ENCODE measurements at regions not wholly inside any gene's neighbourhood (a gene's known extent, or its start where the extent isn't known, plus 50 kb on each side); places are given as distances from the start of the nearest gene placed in this dataset.

DNA sequence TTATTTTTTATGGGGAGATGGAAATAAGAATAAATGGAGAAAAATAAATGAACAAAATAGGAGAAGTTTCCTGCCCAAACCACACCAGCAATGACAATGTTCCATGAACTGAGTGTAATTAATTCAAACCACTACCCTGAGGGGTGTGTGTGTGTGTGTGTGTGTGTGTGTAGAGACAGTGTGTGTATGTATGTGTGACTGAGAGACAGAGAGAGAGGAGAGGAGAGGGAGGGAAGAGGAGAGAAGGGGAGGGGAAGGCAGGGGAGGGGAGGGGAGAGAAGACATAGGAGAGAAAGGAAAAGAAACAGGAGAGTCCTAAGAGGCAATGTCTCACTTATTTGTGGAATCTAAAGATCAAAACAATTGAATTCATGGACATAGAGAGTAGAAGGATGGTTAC, 65.0 kb upstream of the POU2AF1 start:
- DNase-seq, result no peak

DNA sequence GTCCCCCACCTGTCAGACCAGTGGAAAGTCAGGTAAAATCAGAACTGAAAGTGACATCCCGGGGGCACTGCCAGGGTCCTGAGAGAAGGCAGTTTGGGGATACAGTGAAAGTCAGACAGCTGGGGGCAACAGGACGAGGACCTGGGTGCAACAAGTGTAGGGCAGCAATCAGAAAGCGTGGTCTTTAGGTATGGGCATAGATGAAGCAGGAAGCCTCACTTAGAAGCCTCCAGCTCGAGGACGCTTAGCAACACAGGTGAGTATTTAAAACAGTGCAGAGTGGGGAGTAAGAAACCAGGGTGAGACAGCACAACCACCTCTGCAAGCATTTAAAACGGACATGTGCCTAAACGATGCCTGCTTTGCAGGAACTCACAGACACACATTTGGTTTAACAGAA, 64.6 kb upstream of the POU2AF1 start:
- no peak for DNase-seq

DNA sequence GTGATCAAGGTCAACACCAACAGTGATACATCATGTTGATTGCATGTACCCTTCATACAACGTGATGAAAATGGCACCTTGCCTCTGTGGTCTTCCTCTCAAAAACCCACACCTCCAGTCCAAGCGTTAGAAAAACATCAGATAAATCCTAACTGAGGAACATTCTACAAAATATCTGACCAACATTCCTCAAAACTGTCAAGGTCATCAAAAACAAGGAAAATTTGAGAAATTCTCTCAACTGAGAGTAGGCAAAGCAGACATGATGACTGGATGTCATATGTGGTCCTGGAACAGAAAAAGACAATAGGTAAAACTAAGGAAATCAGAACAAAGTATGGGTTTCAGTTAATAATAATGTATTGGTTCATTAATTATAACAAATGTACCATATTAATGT, 64.0 kb upstream of the POU2AF1 start:
- no peak for DNase-seq

DNA sequence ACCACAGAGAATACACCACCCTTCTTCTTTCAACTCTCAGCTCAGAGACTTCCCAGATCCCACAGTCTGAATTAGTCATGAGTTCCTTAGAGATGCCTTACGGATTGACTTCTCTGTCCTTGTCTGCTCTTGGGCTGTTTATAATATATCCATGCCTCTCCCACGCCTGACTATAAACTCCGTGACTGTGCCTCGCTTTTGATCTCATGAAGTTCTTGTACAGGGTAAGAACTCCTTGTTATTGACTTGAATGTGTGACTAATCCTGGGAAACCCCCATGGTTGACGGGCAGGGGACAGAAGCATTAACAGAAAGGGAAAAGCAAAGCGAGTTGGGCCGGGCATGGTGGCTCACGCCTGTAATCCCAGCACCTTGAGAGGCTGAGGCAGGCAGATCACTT, 62.4 kb upstream of the POU2AF1 start:
- no peak for DNase-seq

DNA sequence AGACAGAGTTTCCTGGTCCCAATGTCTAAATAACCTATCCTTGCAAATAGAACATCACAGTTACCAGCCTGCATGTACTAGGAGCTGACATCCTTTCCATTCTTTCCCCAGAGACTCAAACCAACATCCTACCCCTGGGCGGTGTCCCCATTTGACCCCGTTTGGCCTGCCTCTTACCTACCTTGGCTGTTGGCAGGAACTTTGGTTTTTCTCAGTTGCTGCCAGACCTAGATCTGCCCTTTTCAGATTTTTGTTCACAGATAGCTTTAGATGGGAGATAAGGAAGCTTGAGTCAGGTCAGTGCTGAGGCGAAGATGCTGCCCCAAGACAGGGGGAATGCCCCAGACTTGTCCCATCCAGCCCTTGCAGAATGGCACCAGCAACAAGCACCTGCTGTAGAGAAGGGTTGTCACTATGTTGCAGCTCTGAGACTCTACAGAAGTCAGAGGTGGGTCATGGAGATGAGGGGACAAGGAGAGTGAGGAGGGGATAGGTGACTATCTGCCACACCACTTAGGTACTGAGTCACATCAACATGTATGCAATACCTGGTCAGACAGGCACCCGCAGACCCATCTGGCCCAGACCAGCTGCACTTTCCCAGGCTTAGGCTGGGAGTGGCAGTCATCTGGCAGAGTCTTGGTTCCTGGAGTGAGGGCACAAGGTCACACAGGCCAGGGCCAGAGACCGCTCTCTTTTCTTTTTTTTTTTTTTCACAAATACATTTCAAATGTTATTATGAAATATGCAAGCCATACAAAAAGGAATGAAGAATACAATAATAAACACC, 61.5 kb upstream of the POU2AF1 start:
- no peak for DNase-seq

DNA sequence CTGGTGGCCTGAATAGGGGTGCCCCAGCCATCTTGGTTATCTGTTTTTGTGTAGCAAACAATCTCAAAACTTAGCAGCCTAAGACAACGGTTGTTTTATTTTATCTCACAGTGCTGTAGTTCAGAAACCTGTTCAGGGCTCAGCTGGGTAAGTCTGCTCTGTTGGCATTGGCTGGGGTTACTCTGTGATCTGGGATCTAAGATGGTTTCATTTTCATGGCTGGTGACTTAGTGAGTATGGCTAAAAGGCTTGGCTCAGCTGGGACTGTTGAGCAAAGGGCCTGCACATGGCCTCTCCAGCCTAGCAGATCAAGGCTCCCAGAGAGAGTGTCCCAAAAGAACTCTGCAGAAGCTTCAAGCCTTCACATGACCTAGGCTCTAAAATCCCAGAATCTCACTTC, 60.8 kb upstream of the POU2AF1 start:
- DNase-seq, result no peak

DNA sequence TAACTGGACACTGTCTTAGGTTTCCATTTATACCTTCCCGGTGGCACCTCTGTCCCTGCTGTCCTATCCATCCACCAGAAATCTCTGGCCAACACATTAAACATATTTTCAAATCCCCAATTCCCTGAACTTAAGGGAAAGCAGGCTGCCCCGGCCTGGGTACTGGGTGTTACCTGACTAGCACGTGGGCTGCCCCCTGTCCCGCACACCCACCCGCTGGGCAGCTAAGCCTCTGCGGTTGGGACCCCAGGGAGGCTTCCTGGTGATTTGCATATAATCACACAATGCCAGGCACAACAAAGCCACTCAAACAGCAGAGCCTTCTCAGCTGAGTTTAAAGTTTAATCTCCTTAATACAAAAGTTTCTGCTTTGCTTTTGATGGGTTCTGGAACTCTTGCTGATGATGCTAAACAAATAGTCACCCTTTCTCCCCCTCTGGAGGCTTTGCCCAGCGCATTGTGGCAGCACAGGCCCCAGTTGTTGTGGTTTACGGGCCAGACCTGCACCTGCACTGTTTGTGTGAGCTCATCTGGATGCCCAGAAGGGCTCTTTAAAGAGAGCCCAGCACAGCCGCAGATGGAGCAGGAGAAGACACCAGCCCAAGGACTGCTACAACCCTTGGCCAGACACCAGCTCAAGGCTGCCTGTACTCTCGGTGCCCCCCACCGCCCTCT, 59.9 kb upstream of the POU2AF1 start:
- DNase-seq, result no peak

DNA sequence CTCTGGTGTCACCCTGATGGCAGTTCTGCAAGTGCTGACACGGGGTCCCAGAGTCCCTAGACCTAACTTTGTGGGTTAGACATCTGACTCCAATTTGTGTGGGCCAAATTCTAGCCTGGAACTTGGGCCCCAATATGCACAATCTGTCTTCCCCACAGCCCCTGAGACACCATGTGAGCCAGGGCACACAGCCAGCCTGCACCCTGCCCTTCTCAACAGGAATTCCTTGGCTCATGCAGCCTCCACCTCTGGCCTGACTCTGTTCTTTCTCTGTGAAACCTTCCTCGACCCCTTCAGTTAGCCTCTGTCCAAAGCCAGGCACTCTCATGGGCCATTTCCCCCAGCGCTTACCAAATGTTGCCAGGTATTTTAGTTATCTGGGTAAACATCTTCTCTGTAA, 59.1 kb upstream of the POU2AF1 start:
- no peak for DNase-seq

DNA sequence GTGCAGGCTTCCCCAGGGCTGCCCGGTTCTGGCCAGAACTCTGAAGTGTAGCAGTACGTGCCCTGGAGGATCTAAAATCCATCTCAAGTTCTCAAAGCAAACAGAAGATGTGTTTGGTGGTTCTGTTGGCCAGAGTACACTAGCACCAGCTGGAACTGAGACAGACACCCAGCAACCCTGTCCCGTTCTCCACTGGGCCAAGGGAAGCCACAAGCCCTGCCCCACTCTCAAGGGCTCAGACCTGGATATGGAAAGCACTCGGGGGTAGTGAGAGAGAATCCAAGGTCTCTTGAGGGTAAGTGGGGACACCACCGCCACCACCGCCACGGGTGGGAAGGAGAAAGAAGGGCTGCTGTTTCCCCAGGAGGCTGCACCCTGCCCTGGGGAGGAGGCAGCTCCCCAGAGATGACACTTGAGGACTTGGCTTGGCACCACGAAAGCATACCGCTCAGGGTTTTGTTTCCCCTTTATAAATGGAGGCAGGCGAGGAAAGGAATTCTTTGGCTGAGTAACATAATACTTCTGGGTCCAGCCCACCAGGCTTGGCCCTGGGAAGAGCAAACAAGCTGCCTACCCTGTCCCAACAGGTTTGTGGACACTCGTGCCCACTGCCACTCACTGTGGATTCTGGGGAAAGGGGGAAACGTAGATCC, 56.1 kb upstream of the POU2AF1 start:
- DNase-seq, result no peak

DNA sequence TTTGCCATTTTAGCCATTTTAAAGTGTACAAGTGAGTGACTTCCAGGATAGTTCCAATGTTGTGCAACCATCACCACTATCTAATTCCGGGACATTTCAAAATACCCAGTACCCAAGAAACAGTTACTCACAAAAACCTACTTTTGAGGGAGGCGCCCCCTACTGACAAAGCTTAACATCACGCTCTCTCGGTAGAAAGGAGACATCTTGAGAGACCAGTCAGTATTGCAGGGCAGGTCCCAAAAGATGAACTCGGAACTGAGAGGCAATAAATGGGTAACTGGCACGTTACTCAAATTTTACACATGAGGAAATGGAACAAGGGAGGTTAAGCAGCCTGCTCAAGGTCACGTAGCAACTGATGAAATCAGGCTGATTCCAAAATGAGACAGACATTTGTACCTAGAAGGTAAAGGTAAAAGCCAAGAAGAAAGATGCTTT, 50.0 kb upstream of the POU2AF1 start:
- peak; percentile 45 for DNase-seq

All from NCI-H226 (cell line).